Erythroblast (primary cell): ENCODE measurements at regions not wholly inside any gene's neighbourhood (a gene's known extent, or its start where the extent isn't known, plus 50 kb on each side); places are given as distances from the start of the nearest gene placed in this dataset.

Source experiments
- GATA1 ChIP-seq: IDR thresholded peaks from 2 replicates; pipeline ENCODE4 v1.6.1; 2011; ENCODE audit warnings: low read depth, mild to moderate bottlenecking, control low read depth, low read length, moderate library complexity
- POLR2A ChIP-seq: IDR thresholded peaks from 2 replicates; pipeline ENCODE4 v1.6.1; 2011; ENCODE audit warnings: mild to moderate bottlenecking, low read length

- TF ChIP-seq POLR2A (no peak), GATA1 (no peak)
These were observed 240.4 kb downstream of the KCNRG start for GRCh38 chr13:50255639-50256038.
